GM12865 (cell line): ENCODE measurements at regions not wholly inside any gene's neighbourhood (a gene's known extent, or its start where the extent isn't known, plus 50 kb on each side); places are given as distances from the start of the nearest gene placed in this dataset.

ENCODE experiments used
- DNase-seq: peaks from one replicate; pipeline ENCODE4 v3.0.0; 2010; ENCODE audit warnings: low read depth
- H3K4me3 ChIP-seq: 2 replicates; pipeline ENCODE4 v1.5.1; 2011; ENCODE audit warnings: mild to moderate bottlenecking, low read depth, low read length, control low read depth
- CTCF ChIP-seq: IDR thresholded peaks from 2 replicates; pipeline ENCODE4 v1.5.1; 2011; ENCODE audit warnings: low read length, control low read depth, low read depth, inconsistent platforms; ENCODE audit not compliant: insufficient read depth; ENCODE audit errors: missing control alignments

- peak; percentile 36 for DNase-seq
- no peak overlapping the region for H3K4me3 ChIP-seq
- no peak for TF ChIP-seq CTCF
These were observed 1268.2 kb upstream of the TMEM132C start for GRCh38 chr12:126998747-126999285.

- TF ChIP-seq CTCF: no peak
- no peak for DNase-seq
- no peak overlapping the region for H3K4me3 ChIP-seq
These were observed 1267.6 kb upstream of the TMEM132C start for GRCh38 chr12:126999352-126999751.

GRCh38 chr12:127005406-127005805 lies 1261.6 kb upstream of the TMEM132C start:
- H3K4me3 ChIP-seq: no peak overlapping the region
- no peak for DNase-seq
- TF ChIP-seq CTCF: no peak

DNA sequence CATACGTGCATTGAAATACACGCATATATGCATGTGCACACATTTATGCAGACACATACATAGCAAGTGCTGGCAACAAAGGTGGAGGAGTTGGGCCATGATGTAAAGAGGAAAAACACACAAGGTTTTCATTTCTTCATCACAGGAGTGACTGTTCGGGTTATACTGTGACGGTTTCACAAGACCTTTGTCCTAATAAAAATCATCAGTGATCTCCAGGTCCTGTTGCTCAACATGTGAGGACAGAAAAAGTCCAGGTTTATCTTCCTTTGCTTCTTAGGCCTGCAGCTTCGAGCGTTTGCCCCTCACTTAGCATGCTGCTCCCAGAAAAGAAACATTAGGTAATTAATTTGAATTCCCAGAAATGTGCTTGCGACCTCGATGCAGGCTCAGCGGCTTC lies 1260.0 kb upstream of the TMEM132C start:
- TF ChIP-seq CTCF: no peak

DNA sequence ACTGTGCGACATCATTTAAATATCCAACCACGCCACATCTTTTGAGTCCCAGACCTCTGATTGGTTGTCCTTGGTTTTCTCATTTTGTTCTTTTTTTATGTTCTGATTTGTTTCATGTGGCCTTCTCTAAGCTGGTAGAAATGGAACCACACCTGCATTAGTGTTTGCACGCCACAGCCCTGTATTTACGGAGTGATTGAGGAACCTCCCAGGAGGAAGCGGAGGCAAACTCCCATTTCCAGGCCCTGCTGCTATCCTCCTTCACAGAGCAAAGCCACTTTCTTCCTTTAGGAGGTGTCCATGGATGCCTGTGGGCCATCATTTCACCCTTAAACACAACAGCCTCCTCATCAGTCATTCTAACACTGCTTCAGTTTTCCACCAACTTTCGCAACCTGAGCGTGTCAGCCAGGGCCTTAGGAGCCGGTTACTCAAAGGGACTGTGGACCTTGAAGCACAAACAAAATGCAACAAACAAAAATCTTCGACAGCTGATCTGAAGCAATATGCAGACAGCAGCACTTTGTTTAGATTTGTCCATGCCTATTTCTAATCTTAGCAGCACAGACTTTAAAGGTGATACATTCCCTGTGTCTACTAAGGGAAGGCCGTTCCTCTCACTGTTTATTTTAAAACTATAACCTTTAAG lies 1258.1 kb upstream of the TMEM132C start:
- no peak overlapping the region for H3K4me3 ChIP-seq
- no peak for DNase-seq
- TF ChIP-seq CTCF: no peak

More for the DNA sequence above, 1260.0 kb upstream of the TMEM132C start:
- DNase-seq: no peak
- H3K4me3 ChIP-seq: no peak overlapping the region

DNA sequence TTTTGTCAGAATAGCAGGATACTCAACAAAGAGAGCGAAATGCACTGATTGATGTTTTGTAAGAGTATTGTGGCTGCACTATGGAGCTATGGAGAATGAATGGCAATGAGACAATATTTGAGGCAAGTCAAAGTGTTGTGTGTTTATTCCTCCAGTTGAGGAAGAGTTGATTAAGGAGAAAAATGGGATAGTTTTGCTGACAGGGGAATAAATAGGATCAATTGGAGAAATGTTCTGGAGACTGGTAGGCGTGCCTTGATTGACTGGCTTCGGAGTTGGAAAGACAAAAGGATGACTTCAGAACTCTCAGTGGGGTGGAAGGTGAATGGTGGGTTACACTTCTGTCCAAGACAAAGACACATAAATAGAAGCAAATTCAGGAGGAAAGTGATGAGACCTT lies 1254.9 kb upstream of the TMEM132C start:
- TF ChIP-seq CTCF: no peak
- H3K4me3 ChIP-seq: no peak overlapping the region
- no peak for DNase-seq

- TF ChIP-seq CTCF: no peak
- H3K4me3 ChIP-seq: no peak overlapping the region
- no peak for DNase-seq
These were observed 1253.8 kb upstream of the TMEM132C start for GRCh38 chr12:127013197-127013596.
